ENCODE measurements at regions not wholly inside any gene's neighbourhood (a gene's known extent, or its start where the extent isn't known, plus 50 kb on each side); places are given as distances from the start of the nearest gene placed in this dataset.

DNA sequence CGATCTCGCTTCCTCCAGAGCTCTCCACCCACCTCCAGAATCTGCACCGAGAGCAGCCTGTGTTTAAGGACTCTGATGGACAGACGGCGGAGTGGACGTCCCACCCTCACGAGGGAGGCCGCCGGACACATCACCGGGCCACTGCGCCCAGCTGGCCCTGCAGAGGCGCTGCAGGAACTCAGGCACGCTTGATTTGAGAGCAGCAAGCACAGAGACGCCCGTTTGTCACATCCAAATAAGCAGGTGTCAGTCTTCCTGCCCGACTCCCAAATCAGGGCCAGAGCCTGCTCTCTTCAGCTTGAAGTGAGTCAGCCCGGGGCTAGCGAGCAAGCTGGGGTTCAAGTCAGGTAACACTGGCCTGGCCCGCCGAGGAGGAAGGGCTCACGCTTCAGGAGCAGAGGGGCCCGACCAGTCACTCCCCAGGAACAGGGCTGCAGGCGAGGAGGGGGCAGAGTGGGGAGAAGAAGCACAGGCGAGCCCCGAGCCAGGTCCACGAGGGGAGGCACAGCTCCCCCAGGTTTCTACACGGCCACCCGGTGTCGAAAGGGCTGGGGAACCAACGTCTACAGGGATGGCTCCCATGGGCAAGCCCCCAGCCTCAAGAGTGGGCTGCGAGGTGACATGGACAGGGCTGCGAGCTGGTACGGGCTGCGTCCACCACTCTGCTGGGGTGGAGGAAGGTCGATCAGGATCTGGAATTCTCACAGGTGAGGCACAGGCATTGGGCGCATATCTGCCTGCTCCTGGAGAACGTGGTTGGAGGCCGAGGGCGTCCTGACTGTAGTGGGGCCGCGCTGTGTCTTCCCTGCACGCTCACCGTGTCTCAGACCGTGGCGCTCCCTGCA lies 52.5 kb upstream of the CTDP1 start:
- ChIA-PET RAD21 (ENCODE audit: low non-redundant PET in 1 of 2, low total read pairs in 2 of 2, uncharacterized antibody in 2 of 2, unreplicated experiment in 2 of 2) (no interaction called here), CTCF (no interaction called here), POLR2A (no interaction called here)
- Histone ChIP-seq H3K27ac (ENCODE audit: low read depth, low read length) (no peak overlapping the region), H4K20me1 (ENCODE audit: insufficient read depth) (no peaks in the 10 kb centered on the region), H3K4me2 (ENCODE audit: low read length) (no peak overlapping the region), H3K36me3 (ENCODE audit: control insufficient read depth in 1 of 2, insufficient read depth in 2 of 2, low read length in 2 of 2) (no peaks in the 10 kb centered on the region), H3K79me2 (ENCODE audit: insufficient read depth, low read length) (no peaks in the 10 kb centered on the region), H3K9ac (ENCODE audit: low read length) (no peak overlapping the region), H3K4me1 (ENCODE audit: control insufficient read depth in 1 of 2, insufficient read depth in 2 of 2, low read length in 2 of 2) (no peaks in the 10 kb centered on the region), H3K4me3 (replicated peaks in 1 of 2; ENCODE audit: low read depth in 1 of 2, low read length in 2 of 2) (no peak overlapping the region), H3K9me3 (ENCODE audit: control insufficient read depth in 1 of 2, insufficient read depth in 1 of 2, low read depth in 1 of 2, low read length in 2 of 2) (no peaks in the 10 kb centered on the region), H3K27me3 (ENCODE audit: insufficient read depth, low read length) (peaks cover 5% of the 10 kb centered on the region; the same call in 1 of the 2 replicates), H3K9me2 (ENCODE audit: insufficient read depth) (no peaks in the 10 kb centered on the region), H2AFZ (ENCODE audit: low read depth, low read length, poor library complexity, severe bottlenecking) (no peak overlapping the region)
- intact Hi-C loops (cut with micrococcal nuclease): no loop called here
- no TSS peak for BruUV-seq (replicated peaks)
- no peak for DNase-seq (ENCODE audit: low read depth, low spot score)
- no peak for ATAC-seq
- TF ChIP-seq ELF1 (IDR thresholded peaks at IDR 0.05; ENCODE audit: borderline replicate concordance, low read depth) (no peak), YY1 (IDR thresholded peaks at IDR 0.05; ENCODE audit: extremely low read depth, insufficient replicate concordance, low read depth, low read length) (no peak), CEBPB (IDR thresholded peaks at IDR 0.05; ENCODE audit: low read depth) (no peak), TCF7L2 (IDR thresholded peaks at IDR 0.05; ENCODE audit: borderline replicate concordance, extremely low read depth, insufficient read depth, insufficient read length) (no peak), POLR2AphosphoS5 (IDR thresholded peaks at IDR 0.05; ENCODE audit: low read depth, low read length) (no peak), JUND (IDR thresholded peaks at IDR 0.05) (no peak), EZH2phosphoT487 (IDR thresholded peaks at IDR 0.05; ENCODE audit: borderline replicate concordance) (no peak), POLR2A (IDR thresholded peaks at IDR 0.05; ENCODE audit: borderline replicate concordance, extremely low read depth, insufficient read depth, insufficient read length) (no peak), EZH2 (IDR thresholded peaks at IDR 0.05) (no peak), FOSL1 (IDR thresholded peaks at IDR 0.05; ENCODE audit: low read depth) (no peak), ZFX (IDR thresholded peaks at IDR 0.05) (no peak), SP1 (IDR thresholded peaks at IDR 0.05; ENCODE audit: low read depth) (no peak)
- TF ChIP-seq, protein P1, sequence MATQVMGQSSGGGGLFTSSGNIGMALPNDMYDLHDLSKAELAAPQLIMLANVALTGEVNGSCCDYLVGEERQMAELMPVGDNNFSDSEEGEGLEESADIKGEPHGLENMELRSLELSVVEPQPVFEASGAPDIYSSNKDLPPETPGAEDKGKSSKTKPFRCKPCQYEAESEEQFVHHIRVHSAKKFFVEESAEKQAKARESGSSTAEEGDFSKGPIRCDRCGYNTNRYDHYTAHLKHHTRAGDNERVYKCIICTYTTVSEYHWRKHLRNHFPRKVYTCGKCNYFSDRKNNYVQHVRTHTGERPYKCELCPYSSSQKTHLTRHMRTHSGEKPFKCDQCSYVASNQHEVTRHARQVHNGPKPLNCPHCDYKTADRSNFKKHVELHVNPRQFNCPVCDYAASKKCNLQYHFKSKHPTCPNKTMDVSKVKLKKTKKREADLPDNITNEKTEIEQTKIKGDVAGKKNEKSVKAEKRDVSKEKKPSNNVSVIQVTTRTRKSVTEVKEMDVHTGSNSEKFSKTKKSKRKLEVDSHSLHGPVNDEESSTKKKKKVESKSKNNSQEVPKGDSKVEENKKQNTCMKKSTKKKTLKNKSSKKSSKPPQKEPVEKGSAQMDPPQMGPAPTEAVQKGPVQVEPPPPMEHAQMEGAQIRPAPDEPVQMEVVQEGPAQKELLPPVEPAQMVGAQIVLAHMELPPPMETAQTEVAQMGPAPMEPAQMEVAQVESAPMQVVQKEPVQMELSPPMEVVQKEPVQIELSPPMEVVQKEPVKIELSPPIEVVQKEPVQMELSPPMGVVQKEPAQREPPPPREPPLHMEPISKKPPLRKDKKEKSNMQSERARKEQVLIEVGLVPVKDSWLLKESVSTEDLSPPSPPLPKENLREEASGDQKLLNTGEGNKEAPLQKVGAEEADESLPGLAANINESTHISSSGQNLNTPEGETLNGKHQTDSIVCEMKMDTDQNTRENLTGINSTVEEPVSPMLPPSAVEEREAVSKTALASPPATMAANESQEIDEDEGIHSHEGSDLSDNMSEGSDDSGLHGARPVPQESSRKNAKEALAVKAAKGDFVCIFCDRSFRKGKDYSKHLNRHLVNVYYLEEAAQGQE (IDR thresholded peaks at IDR 0.05; ENCODE audit: low read depth): no peak
- TF ChIP-seq, protein P2, sequence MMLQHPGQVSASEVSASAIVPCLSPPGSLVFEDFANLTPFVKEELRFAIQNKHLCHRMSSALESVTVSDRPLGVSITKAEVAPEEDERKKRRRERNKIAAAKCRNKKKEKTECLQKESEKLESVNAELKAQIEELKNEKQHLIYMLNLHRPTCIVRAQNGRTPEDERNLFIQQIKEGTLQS (IDR thresholded peaks at IDR 0.05): no peak
- TF ChIP-seq, protein P3, sequence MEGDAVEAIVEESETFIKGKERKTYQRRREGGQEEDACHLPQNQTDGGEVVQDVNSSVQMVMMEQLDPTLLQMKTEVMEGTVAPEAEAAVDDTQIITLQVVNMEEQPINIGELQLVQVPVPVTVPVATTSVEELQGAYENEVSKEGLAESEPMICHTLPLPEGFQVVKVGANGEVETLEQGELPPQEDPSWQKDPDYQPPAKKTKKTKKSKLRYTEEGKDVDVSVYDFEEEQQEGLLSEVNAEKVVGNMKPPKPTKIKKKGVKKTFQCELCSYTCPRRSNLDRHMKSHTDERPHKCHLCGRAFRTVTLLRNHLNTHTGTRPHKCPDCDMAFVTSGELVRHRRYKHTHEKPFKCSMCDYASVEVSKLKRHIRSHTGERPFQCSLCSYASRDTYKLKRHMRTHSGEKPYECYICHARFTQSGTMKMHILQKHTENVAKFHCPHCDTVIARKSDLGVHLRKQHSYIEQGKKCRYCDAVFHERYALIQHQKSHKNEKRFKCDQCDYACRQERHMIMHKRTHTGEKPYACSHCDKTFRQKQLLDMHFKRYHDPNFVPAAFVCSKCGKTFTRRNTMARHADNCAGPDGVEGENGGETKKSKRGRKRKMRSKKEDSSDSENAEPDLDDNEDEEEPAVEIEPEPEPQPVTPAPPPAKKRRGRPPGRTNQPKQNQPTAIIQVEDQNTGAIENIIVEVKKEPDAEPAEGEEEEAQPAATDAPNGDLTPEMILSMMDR (IDR thresholded peaks at IDR 0.05 in 2 of 3, conservative IDR thresholded peaks at IDR 0.05 in 1 of 3; ENCODE audit: borderline replicate concordance in 1 of 3, insufficient read depth in 1 of 3, low read depth in 2 of 3, low read length in 2 of 3): no peak
